GM12878 (cell line): ENCODE measurements at regions not wholly inside any gene's neighbourhood (a gene's known extent, or its start where the extent isn't known, plus 50 kb on each side); places are given as distances from the start of the nearest gene placed in this dataset.

ENCODE experiments used
- DPF2 ChIP-seq: fragments of 450-650 bp; IDR thresholded peaks from 2 replicates; pipeline ENCODE4 v1.6.1; 2017; ENCODE audit warnings: mild to moderate bottlenecking
- KLF5 ChIP-seq: fragments of 450-650 bp; IDR thresholded peaks from 2 replicates; pipeline ENCODE4 v1.6.1; 2014; ENCODE audit warnings: mild to moderate bottlenecking; ENCODE audit not compliant: partially characterized antibody
- MEF2B ChIP-seq: fragments of 450-650 bp; IDR thresholded peaks from 2 replicates; pipeline ENCODE4 v1.6.1; 2018; ENCODE audit warnings: mild to moderate bottlenecking, moderate library complexity; ENCODE audit not compliant: partially characterized antibody, poor library complexity, severe bottlenecking
- NFYB ChIP-seq: IDR thresholded peaks from 2 replicates; pipeline ENCODE4 v1.6.1; 2011; ENCODE audit warnings: low read depth, mild to moderate bottlenecking, low read length, improper control_type of control experiment, moderate library complexity; ENCODE audit not compliant: insufficient read depth
- RBBP5 ChIP-seq: fragments of 200-600 bp; sonication (generic); conservative IDR thresholded peaks from 2 replicates; pipeline ENCODE4 v1.6.1; 2016
- SIN3A ChIP-seq: IDR thresholded peaks from 2 replicates; pipeline ENCODE4 v1.6.1; 2012; ENCODE audit warnings: low read depth, low read length, improper control_type of control experiment
- SMAD1 ChIP-seq: fragments of 450-650 bp; IDR thresholded peaks from 2 replicates; pipeline ENCODE4 v1.6.1; 2018; ENCODE audit warnings: mild to moderate bottlenecking, low read depth; ENCODE audit not compliant: partially characterized antibody
- SREBF2 ChIP-seq: IDR thresholded peaks from 2 replicates; pipeline ENCODE4 v1.6.1; 2012; ENCODE audit warnings: mild to moderate bottlenecking, low read length
- STAT3 ChIP-seq: IDR thresholded peaks from 2 replicates; pipeline ENCODE4 v1.6.1; 2011; ENCODE audit warnings: low read depth, low read length, improper control_type of control experiment
- TF ChIP-seq, protein P1 (sequence below): IDR thresholded peaks from 2 replicates; pipeline ENCODE4 v1.6.1; 2012; ENCODE audit warnings: improper control_type of control experiment, low read depth, low read length; ENCODE audit not compliant: insufficient replicate concordance
- TF ChIP-seq, protein P2 (sequence below): IDR thresholded peaks from 2 replicates; pipeline ENCODE4 v1.6.1; 2012; ENCODE audit warnings: mild to moderate bottlenecking, low read depth, low read length
- TF ChIP-seq, protein P3 (sequence below): fragments of 150-350 bp; IDR thresholded peaks from 2 replicates; pipeline ENCODE4 v1.6.1; 2016; ENCODE audit warnings: low read depth, low read length
- TF ChIP-seq, protein P4 (sequence below): IDR thresholded peaks from 2 replicates; pipeline ENCODE4 v1.6.1; 2012; ENCODE audit warnings: low read length, inconsistent platforms
- TF ChIP-seq, protein P5 (sequence below): fragments of 150-350 bp; IDR thresholded peaks from 2 replicates; pipeline ENCODE4 v1.6.1; 2014; ENCODE audit warnings: mild to moderate bottlenecking, low read depth, low read length

DNA sequence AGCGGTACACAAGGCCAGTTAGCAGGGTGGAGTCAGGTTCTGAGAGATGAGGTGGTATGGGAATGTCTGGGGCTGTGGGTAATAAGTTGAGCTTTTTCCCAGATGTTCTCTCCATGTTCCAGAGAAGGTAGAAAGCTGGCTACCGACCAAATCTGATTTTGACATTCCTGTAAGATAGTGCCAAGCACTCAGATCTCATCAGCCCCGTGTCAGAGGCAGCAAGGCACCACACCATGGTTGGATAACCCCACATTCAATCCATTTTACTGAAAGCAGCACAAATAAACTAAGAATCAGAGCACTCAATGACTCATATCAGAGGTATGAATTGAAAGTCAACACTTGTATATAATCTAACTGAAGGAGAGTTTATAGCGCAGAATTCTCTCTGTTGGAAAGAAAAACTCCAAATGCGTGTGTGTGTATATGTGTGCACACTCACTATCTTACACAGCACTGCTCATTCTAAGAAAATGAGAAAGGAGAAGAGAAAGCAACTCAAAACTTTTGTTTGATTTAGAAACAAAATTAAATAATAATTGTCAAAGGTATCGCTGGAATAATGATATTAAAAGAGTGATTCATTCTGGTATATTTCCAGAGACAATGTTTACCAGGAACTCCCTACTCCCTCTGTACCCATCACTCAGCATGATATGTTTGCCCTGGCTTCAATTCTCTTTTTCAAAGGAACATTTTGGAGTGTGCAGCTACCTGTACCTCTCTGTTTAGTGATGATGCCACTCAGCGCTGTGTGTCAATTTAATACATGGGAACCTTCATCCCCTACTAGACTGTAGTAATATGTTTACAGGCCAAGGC lies 375.1 kb upstream of the ID2 start (continued):
- TF ChIP-seq, protein P1, sequence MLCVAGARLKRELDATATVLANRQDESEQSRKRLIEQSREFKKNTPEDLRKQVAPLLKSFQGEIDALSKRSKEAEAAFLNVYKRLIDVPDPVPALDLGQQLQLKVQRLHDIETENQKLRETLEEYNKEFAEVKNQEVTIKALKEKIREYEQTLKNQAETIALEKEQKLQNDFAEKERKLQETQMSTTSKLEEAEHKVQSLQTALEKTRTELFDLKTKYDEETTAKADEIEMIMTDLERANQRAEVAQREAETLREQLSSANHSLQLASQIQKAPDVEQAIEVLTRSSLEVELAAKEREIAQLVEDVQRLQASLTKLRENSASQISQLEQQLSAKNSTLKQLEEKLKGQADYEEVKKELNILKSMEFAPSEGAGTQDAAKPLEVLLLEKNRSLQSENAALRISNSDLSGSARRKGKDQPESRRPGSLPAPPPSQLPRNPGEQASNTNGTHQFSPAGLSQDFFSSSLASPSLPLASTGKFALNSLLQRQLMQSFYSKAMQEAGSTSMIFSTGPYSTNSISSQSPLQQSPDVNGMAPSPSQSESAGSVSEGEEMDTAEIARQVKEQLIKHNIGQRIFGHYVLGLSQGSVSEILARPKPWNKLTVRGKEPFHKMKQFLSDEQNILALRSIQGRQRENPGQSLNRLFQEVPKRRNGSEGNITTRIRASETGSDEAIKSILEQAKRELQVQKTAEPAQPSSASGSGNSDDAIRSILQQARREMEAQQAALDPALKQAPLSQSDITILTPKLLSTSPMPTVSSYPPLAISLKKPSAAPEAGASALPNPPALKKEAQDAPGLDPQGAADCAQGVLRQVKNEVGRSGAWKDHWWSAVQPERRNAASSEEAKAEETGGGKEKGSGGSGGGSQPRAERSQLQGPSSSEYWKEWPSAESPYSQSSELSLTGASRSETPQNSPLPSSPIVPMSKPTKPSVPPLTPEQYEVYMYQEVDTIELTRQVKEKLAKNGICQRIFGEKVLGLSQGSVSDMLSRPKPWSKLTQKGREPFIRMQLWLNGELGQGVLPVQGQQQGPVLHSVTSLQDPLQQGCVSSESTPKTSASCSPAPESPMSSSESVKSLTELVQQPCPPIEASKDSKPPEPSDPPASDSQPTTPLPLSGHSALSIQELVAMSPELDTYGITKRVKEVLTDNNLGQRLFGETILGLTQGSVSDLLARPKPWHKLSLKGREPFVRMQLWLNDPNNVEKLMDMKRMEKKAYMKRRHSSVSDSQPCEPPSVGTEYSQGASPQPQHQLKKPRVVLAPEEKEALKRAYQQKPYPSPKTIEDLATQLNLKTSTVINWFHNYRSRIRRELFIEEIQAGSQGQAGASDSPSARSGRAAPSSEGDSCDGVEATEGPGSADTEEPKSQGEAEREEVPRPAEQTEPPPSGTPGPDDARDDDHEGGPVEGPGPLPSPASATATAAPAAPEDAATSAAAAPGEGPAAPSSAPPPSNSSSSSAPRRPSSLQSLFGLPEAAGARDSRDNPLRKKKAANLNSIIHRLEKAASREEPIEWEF, result no peak
- TF ChIP-seq, protein P2, sequence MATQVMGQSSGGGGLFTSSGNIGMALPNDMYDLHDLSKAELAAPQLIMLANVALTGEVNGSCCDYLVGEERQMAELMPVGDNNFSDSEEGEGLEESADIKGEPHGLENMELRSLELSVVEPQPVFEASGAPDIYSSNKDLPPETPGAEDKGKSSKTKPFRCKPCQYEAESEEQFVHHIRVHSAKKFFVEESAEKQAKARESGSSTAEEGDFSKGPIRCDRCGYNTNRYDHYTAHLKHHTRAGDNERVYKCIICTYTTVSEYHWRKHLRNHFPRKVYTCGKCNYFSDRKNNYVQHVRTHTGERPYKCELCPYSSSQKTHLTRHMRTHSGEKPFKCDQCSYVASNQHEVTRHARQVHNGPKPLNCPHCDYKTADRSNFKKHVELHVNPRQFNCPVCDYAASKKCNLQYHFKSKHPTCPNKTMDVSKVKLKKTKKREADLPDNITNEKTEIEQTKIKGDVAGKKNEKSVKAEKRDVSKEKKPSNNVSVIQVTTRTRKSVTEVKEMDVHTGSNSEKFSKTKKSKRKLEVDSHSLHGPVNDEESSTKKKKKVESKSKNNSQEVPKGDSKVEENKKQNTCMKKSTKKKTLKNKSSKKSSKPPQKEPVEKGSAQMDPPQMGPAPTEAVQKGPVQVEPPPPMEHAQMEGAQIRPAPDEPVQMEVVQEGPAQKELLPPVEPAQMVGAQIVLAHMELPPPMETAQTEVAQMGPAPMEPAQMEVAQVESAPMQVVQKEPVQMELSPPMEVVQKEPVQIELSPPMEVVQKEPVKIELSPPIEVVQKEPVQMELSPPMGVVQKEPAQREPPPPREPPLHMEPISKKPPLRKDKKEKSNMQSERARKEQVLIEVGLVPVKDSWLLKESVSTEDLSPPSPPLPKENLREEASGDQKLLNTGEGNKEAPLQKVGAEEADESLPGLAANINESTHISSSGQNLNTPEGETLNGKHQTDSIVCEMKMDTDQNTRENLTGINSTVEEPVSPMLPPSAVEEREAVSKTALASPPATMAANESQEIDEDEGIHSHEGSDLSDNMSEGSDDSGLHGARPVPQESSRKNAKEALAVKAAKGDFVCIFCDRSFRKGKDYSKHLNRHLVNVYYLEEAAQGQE, result no peak
- TF ChIP-seq STAT3 (no peak), KLF5 (no peak), NFYB (no peak), SREBF2 (no peak), MEF2B (no peak), RBBP5 (no peak), SIN3A (no peak), SMAD1 (no peak), DPF2 (peak; percentile 55; the same call in 1 of the 2 replicates)
- TF ChIP-seq, protein P3, sequence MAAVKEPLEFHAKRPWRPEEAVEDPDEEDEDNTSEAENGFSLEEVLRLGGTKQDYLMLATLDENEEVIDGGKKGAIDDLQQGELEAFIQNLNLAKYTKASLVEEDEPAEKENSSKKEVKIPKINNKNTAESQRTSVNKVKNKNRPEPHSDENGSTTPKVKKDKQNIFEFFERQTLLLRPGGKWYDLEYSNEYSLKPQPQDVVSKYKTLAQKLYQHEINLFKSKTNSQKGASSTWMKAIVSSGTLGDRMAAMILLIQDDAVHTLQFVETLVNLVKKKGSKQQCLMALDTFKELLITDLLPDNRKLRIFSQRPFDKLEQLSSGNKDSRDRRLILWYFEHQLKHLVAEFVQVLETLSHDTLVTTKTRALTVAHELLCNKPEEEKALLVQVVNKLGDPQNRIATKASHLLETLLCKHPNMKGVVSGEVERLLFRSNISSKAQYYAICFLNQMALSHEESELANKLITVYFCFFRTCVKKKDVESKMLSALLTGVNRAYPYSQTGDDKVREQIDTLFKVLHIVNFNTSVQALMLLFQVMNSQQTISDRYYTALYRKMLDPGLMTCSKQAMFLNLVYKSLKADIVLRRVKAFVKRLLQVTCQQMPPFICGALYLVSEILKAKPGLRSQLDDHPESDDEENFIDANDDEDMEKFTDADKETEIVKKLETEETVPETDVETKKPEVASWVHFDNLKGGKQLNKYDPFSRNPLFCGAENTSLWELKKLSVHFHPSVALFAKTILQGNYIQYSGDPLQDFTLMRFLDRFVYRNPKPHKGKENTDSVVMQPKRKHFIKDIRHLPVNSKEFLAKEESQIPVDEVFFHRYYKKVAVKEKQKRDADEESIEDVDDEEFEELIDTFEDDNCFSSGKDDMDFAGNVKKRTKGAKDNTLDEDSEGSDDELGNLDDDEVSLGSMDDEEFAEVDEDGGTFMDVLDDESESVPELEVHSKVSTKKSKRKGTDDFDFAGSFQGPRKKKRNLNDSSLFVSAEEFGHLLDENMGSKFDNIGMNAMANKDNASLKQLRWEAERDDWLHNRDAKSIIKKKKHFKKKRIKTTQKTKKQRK, result no peak
- TF ChIP-seq, protein P4, sequence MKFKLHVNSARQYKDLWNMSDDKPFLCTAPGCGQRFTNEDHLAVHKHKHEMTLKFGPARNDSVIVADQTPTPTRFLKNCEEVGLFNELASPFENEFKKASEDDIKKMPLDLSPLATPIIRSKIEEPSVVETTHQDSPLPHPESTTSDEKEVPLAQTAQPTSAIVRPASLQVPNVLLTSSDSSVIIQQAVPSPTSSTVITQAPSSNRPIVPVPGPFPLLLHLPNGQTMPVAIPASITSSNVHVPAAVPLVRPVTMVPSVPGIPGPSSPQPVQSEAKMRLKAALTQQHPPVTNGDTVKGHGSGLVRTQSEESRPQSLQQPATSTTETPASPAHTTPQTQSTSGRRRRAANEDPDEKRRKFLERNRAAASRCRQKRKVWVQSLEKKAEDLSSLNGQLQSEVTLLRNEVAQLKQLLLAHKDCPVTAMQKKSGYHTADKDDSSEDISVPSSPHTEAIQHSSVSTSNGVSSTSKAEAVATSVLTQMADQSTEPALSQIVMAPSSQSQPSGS, result peak; percentile 70; the same call in 1 of the 2 replicates
- TF ChIP-seq, protein P5, sequence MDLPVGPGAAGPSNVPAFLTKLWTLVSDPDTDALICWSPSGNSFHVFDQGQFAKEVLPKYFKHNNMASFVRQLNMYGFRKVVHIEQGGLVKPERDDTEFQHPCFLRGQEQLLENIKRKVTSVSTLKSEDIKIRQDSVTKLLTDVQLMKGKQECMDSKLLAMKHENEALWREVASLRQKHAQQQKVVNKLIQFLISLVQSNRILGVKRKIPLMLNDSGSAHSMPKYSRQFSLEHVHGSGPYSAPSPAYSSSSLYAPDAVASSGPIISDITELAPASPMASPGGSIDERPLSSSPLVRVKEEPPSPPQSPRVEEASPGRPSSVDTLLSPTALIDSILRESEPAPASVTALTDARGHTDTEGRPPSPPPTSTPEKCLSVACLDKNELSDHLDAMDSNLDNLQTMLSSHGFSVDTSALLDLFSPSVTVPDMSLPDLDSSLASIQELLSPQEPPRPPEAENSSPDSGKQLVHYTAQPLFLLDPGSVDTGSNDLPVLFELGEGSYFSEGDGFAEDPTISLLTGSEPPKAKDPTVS, result no peak
